ENCODE measurements at regions not wholly inside any gene's neighbourhood (a gene's known extent, or its start where the extent isn't known, plus 50 kb on each side); places are given as distances from the start of the nearest gene placed in this dataset.

DNA sequence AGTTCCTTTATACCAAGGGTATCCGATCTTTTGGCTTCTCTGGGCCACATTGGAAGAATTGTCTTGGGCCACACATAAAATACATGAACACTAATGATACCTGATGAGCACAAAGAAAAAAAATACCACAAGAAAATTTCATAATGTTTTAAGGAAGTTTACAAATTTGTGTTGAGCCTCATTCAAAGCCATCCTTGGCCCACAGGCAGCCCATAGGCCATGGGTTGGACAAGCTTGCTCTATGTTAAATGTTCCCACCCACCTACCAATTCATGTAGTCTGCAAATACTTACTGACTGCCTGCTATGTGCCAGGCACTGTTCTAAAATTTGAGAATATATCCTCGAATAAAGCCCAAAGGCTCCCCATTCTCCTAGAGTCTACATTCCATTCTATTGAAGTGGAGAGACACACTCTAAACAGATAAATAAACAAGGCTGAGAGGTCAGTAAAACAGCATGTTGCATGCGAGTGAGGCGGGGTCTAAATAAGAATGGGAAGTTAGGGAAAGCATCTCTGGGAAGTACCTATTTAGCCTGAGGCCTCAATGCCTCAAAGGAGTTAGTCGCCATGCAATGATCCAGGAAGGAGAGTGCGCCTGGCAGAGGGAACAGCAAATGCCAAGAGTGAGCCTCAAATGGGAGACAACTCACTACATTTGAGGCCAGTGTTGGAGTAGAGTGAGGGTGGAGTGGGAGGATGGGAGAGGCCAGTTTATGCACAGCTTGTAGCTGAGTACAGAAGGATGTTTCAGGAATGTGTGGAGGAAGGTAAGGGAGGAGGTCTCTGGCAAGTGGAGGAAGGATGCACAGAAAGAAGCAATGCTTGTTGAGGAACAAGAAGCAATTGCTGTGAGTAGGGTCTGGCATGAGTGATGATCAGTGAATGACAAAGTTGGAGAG, 52.5 kb upstream of the CLDN10 start:
- TF ChIP-seq, protein P1, sequence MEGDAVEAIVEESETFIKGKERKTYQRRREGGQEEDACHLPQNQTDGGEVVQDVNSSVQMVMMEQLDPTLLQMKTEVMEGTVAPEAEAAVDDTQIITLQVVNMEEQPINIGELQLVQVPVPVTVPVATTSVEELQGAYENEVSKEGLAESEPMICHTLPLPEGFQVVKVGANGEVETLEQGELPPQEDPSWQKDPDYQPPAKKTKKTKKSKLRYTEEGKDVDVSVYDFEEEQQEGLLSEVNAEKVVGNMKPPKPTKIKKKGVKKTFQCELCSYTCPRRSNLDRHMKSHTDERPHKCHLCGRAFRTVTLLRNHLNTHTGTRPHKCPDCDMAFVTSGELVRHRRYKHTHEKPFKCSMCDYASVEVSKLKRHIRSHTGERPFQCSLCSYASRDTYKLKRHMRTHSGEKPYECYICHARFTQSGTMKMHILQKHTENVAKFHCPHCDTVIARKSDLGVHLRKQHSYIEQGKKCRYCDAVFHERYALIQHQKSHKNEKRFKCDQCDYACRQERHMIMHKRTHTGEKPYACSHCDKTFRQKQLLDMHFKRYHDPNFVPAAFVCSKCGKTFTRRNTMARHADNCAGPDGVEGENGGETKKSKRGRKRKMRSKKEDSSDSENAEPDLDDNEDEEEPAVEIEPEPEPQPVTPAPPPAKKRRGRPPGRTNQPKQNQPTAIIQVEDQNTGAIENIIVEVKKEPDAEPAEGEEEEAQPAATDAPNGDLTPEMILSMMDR (IDR thresholded peaks at IDR 0.05): no peak
- no peak for ATAC-seq (ENCODE audit: low FRiP score)
- DNase-seq (ENCODE audit: low spot score): no peak

DNA sequence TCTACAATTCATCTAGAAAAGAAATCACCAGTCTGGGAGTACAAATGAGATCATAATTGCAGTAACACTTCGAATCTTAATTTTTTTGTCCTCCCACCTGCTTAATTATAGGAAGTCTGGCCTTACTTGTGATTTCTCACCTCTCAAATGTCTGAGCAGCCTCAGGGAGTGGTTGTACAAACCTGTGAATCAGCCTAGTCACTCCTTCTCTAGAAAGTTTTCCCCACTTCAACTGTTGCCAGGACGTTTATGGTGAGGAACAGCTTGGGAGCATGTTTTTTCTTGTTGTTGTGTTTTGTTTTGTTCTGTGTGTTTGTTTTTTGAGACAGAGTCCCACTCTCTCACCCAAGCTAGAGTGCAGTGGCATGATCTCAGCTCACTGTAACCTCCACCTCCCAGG, 50.3 kb upstream of the CLDN10 start:
- DNase-seq (ENCODE audit: low spot score) (no peak), ATAC-seq (ENCODE audit: low FRiP score) (no peak)
- TF ChIP-seq, protein P1 (IDR thresholded peaks at IDR 0.05): no peak

All from omental fat pad (tissue), 3 donors.